ENCODE measurements at regions not wholly inside any gene's neighbourhood (a gene's known extent, or its start where the extent isn't known, plus 50 kb on each side); places are given as distances from the start of the nearest gene placed in this dataset.
A peak's percentile ranks its signal among the peaks of the same experiment; 100 is the strongest.
"Not testable (repeated sequence)": the region's sequence is repeated elsewhere in the genome, so short reads cannot be mapped to it uniquely, and the experiment has no call there.

DNA sequence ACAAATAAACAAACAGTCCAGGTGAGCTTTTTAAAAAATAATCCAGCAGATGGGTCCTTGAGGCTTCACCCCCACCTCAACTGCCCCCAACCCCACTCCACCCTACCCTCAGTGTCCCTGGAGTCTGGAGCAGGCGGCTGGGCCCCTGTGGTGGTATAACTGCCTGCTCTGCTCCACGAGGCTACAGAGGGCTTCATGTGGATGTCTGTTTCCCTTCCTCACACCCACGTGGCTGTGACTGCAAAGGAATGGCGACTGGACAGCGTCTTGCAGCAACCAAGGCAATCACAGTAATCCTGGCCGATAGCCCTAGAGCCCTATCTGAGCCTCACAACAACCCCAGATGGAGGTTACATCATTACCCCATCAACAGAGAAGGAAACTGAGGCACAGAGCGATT, 76.5 kb downstream of the SLC2A10 start:
- H2AFZ ChIP-seq (ENCODE audit: insufficient read depth, low read length, poor library complexity), result no peak overlapping the region
- no peak overlapping the region for H3K27ac ChIP-seq (ENCODE audit: low read depth, low read length)
- no peak overlapping the region for H3K4me2 ChIP-seq (ENCODE audit: low read length)
- no peak overlapping the region for H2BK12ac ChIP-seq (ENCODE audit: low read length)
- no peak overlapping the region for H2BK120ac ChIP-seq (ENCODE audit: insufficient read depth, low read length, poor library complexity)
- DNase-seq, result no peak
- WGBS (ENCODE audit: extremely low coverage, insufficient coverage, insufficient read length), result no CpG with 5 or more reads among the region's 7 CpGs
- no peak overlapping the region for H3K14ac ChIP-seq (ENCODE audit: low read length)
- no peaks in the 10 kb centered on the region for H3K79me2 ChIP-seq (ENCODE audit: control insufficient read depth, insufficient read depth, low read length, poor library complexity)
- no peak overlapping the region for H3K9ac ChIP-seq (ENCODE audit: low read length)
- no peaks in the 10 kb centered on the region for H3K36me3 ChIP-seq (ENCODE audit: control insufficient read depth in 1 of 2, insufficient read depth in 2 of 2, low read length in 2 of 2)
- H3K79me1 ChIP-seq (ENCODE audit: low read length), result no peaks in the 10 kb centered on the region
- H4K91ac ChIP-seq (ENCODE audit: low read depth, low read length), result no peak overlapping the region
- H4K12ac ChIP-seq (ENCODE audit: low read depth, low read length), result no peak overlapping the region
- no peaks in the 10 kb centered on the region for H3K27me3 ChIP-seq (ENCODE audit: insufficient read depth, low read length)
- H3K4ac ChIP-seq (ENCODE audit: low read depth, low read length), result no peak overlapping the region
- H3K4me1 ChIP-seq (ENCODE audit: control insufficient read depth in 1 of 2, insufficient read depth in 2 of 2, low read length in 2 of 2), result peaks cover 7% of the 10 kb centered on the region in 2 experiments
- no peak overlapping the region for H4K8ac ChIP-seq (ENCODE audit: low read depth, low read length)
- H3K9me3 ChIP-seq (ENCODE audit: insufficient read depth, low read depth, low read length), result peaks cover 3% of the 10 kb centered on the region
- H3K18ac ChIP-seq (ENCODE audit: low read length), result no peak overlapping the region
- H2BK5ac ChIP-seq (ENCODE audit: low read depth, low read length, poor library complexity), result no peak overlapping the region
- H3K4me3 ChIP-seq (ENCODE audit: low read depth, low read length), result no peak overlapping the region
- H2AK5ac ChIP-seq (ENCODE audit: low read length), result no peak overlapping the region
- H3K23ac ChIP-seq (ENCODE audit: low read length), result no peak overlapping the region

DNA sequence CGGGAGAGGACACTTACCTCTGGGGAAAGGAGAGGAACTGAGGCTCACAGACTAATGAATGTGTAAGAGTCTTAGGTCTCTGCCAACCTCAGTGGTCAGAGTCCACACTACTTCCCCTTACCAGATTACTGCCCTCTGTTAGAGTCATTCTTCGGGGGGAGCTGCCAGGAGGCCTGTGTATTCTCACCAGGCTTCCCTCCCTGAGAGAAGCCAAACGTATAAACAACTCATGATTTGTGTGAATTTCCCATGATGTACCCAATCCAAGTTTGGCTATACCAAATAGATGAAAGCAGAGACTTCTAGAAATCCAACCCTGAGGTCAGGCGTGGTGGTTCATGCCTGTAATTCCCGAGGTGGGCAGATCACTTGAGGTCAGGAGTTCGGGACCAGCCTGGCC, 77.1 kb downstream of the SLC2A10 start:
- H3K79me2 ChIP-seq (ENCODE audit: control insufficient read depth, insufficient read depth, low read length, poor library complexity), result no peaks in the 10 kb centered on the region
- H3K23ac ChIP-seq (ENCODE audit: low read length), result no peak overlapping the region
- H3K27me3 ChIP-seq (ENCODE audit: insufficient read depth, low read length), result no peaks in the 10 kb centered on the region
- H2BK120ac ChIP-seq (ENCODE audit: insufficient read depth, low read length, poor library complexity), result no peak overlapping the region
- no peak overlapping the region for H3K14ac ChIP-seq (ENCODE audit: low read length)
- H4K8ac ChIP-seq (ENCODE audit: low read depth, low read length), result no peak overlapping the region
- no peak overlapping the region for H2BK12ac ChIP-seq (ENCODE audit: low read length)
- H4K12ac ChIP-seq (ENCODE audit: low read depth, low read length), result no peak overlapping the region
- no peak overlapping the region for H3K4ac ChIP-seq (ENCODE audit: low read depth, low read length)
- H3K9ac ChIP-seq (ENCODE audit: low read length), result no peak overlapping the region
- H2BK5ac ChIP-seq (ENCODE audit: low read depth, low read length, poor library complexity), result no peak overlapping the region
- no peak for DNase-seq
- no peak overlapping the region for H3K18ac ChIP-seq (ENCODE audit: low read length)
- no peak overlapping the region for H4K91ac ChIP-seq (ENCODE audit: low read depth, low read length)
- H3K4me1 ChIP-seq (ENCODE audit: control insufficient read depth in 1 of 2, insufficient read depth in 2 of 2, low read length in 2 of 2), result peaks cover 7% of the 10 kb centered on the region in 2 experiments
- no CpG with 5 or more reads among the region's 6 CpGs for WGBS (ENCODE audit: extremely low coverage, insufficient coverage, insufficient read length)
- no peak overlapping the region for H3K27ac ChIP-seq (ENCODE audit: low read depth, low read length)
- H3K4me3 ChIP-seq (ENCODE audit: low read depth, low read length), result no peak overlapping the region
- peaks cover 3% of the 10 kb centered on the region for H3K9me3 ChIP-seq (ENCODE audit: insufficient read depth, low read depth, low read length)
- H3K79me1 ChIP-seq (ENCODE audit: low read length), result no peaks in the 10 kb centered on the region
- no peaks in the 10 kb centered on the region for H3K36me3 ChIP-seq (ENCODE audit: control insufficient read depth in 1 of 2, insufficient read depth in 2 of 2, low read length in 2 of 2)
- peak overlapping the region; percentile 28 for H2AK5ac ChIP-seq (ENCODE audit: low read length)
- no peak overlapping the region for H2AFZ ChIP-seq (ENCODE audit: insufficient read depth, low read length, poor library complexity)
- H3K4me2 ChIP-seq (ENCODE audit: low read length), result no peak overlapping the region

GRCh38 chr20:46787991-46788762, 78.7 kb downstream of the SLC2A10 start:
- Histone ChIP-seq H3K79me1 (ENCODE audit: low read length) (no peaks in the 10 kb centered on the region), H3K9me3 (ENCODE audit: insufficient read depth, low read depth, low read length) (peaks cover 3% of the 10 kb centered on the region), H2AFZ (ENCODE audit: insufficient read depth, low read length, poor library complexity) (no peak overlapping the region), H2AK5ac (ENCODE audit: low read length) (no peak overlapping the region), H4K12ac (ENCODE audit: low read depth, low read length) (no peak overlapping the region), H2BK5ac (ENCODE audit: low read depth, low read length, poor library complexity) (no peak overlapping the region), H3K27me3 (ENCODE audit: insufficient read depth, low read length) (no peaks in the 10 kb centered on the region), H3K4me3 (ENCODE audit: low read depth, low read length) (no peak overlapping the region), H2BK120ac (ENCODE audit: insufficient read depth, low read length, poor library complexity) (no peak overlapping the region), H3K4me2 (ENCODE audit: low read length) (no peak overlapping the region), H4K8ac (ENCODE audit: low read depth, low read length) (no peak overlapping the region), H3K23ac (ENCODE audit: low read length) (no peak overlapping the region), H3K79me2 (ENCODE audit: control insufficient read depth, insufficient read depth, low read length, poor library complexity) (no peaks in the 10 kb centered on the region), H3K18ac (ENCODE audit: low read length) (no peak overlapping the region), H3K36me3 (ENCODE audit: control insufficient read depth in 1 of 2, insufficient read depth in 2 of 2, low read length in 2 of 2) (no peaks in the 10 kb centered on the region), H2BK12ac (ENCODE audit: low read length) (no peak overlapping the region), H3K4ac (ENCODE audit: low read depth, low read length) (no peak overlapping the region), H3K9ac (ENCODE audit: low read length) (no peak overlapping the region), H3K14ac (ENCODE audit: low read length) (no peak overlapping the region), H3K27ac (ENCODE audit: low read depth, low read length) (no peak overlapping the region), H3K4me1 (ENCODE audit: control insufficient read depth in 1 of 2, insufficient read depth in 2 of 2, low read length in 2 of 2) (peaks cover 7 to 10% of the 10 kb centered on the region in 2 experiments), H4K91ac (ENCODE audit: low read depth, low read length) (no peak overlapping the region)
- no CpG with 5 or more reads among the region's 21 CpGs for WGBS (ENCODE audit: extremely low coverage, insufficient coverage, insufficient read length)
- no peak for DNase-seq

- not testable (repeated sequence) for H3K36me3 ChIP-seq (ENCODE audit: control insufficient read depth in 1 of 2, insufficient read depth in 2 of 2, low read length in 2 of 2); H3K79me2 ChIP-seq (ENCODE audit: control insufficient read depth, insufficient read depth, low read length, poor library complexity); H3K18ac ChIP-seq (ENCODE audit: low read length); H3K9ac ChIP-seq (ENCODE audit: low read length); H4K91ac ChIP-seq (ENCODE audit: low read depth, low read length); H2AK5ac ChIP-seq (ENCODE audit: low read length); H3K9me3 ChIP-seq (ENCODE audit: insufficient read depth, low read depth, low read length); DNase-seq; H4K8ac ChIP-seq (ENCODE audit: low read depth, low read length); H3K4ac ChIP-seq (ENCODE audit: low read depth, low read length); H2BK12ac ChIP-seq (ENCODE audit: low read length); H3K4me2 ChIP-seq (ENCODE audit: low read length); H4K12ac ChIP-seq (ENCODE audit: low read depth, low read length); H2BK120ac ChIP-seq (ENCODE audit: insufficient read depth, low read length, poor library complexity); H3K27ac ChIP-seq (ENCODE audit: low read depth, low read length); H3K14ac ChIP-seq (ENCODE audit: low read length); H3K27me3 ChIP-seq (ENCODE audit: insufficient read depth, low read length); H3K79me1 ChIP-seq (ENCODE audit: low read length); H2AFZ ChIP-seq (ENCODE audit: insufficient read depth, low read length, poor library complexity); H3K4me3 ChIP-seq (ENCODE audit: low read depth, low read length); H3K23ac ChIP-seq (ENCODE audit: low read length); H2BK5ac ChIP-seq (ENCODE audit: low read depth, low read length, poor library complexity)
- H3K4me1 ChIP-seq (ENCODE audit: control insufficient read depth in 1 of 2, insufficient read depth in 2 of 2, low read length in 2 of 2), result peaks cover 7 to 10% of the 10 kb centered on the region in 2 experiments
- no CpG with 5 or more reads among the region's 5 CpGs for WGBS (ENCODE audit: extremely low coverage, insufficient coverage, insufficient read length)
These were observed 79.3 kb downstream of the SLC2A10 start for GRCh38 chr20:46788763-46789091.

Measured in trophoblast cell (in vitro differentiated cells and primary cell).